ENCODE measurements at regions not wholly inside any gene's neighbourhood (a gene's known extent, or its start where the extent isn't known, plus 50 kb on each side); places are given as distances from the start of the nearest gene placed in this dataset.

DNA sequence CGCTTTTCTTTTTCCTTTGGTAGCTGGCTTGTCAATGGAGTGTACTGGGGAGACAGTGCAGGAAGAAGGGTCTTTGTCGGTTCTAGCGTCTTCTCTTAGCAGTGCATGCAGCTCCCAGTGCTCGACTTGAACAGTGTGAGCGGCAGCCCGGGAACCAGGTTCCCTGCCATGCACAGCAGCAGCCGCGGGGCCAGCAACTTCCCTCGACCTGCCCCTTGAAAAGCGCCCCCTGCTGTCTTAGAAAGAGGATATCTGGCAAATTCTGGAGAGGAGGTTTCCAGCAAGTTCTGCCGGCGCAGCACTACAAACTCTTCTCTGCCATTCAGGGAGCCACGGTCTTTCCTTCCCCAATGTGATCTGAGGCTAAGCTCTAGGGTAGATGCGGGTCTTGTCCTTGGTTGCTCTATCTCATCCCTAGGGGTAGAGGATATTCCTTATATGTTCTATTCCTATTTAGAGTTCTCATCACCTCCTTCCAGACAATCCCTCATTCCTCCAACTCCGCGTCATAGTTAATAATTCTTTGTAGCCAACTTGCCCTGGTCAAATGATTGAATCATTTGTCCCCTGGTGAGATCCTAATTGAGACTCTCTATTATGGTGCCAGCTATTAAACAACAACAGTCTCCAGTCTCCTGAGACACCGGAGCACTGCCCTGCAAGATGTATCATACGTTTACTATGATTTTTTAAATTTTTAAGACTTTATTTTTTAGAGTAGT, 451.3 kb downstream of the PMP22 start:
- DNase-seq (ENCODE audit: low read depth) = no peak

DNA sequence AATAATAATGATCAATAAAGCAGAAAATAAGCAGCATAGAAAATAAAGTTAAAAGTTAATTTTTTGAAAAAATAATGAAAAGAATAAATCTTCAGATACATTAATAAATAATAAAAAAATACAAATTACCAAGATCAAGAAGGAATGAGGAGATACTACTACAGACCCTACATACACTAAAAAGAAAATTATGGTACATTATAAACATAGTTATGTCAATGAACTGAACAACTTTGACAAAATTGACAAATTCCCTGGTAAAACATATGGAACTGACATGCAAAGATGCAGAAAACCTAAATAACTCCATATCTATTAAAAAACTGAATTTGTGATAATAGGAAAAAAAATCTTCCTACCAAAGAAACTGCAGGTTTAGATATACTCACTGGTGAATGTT, 456.7 kb downstream of the PMP22 start:
- no peak for DNase-seq (ENCODE audit: low read depth)

DNA sequence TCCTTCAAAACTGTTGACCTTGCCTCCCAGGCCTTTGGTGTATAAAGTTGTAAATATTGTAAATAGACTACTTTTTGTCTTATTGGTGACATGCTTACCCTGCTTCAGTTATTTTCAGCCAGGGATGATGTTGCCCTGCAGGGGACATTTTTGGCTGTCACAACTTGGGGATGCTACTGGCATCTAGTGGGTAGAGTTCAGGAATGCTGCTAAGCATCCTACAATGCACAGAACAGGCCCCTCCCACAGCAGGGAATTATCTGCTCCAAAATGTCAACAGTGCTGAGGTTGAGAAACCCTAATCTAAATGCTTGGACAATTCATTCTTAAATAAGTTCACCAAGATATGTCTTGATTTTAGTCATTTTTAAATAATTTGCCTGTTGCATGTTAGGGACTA, 459.8 kb downstream of the PMP22 start:
- DNase-seq (ENCODE audit: low read depth) = no peak

DNA sequence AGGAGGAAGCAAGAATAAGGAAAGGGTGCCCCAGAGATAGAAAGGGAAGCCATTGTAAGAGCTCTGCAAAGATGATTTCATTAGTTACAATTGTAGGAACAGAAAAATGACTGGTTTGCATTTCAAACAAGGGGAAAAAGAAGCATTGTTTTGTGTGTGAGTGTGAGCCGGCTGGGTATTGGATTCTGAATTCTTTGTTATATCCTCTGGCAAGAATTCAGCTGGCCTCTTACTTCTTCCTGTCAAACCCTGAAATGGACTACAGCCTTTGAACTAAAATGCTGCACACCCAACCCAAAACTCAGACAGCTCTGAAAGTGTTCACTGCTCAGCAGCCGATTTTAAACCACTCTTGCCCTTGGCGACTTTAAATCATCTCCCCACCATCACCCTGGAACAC, 461.3 kb downstream of the PMP22 start:
- DNase-seq (ENCODE audit: low read depth) = no peak

DNA sequence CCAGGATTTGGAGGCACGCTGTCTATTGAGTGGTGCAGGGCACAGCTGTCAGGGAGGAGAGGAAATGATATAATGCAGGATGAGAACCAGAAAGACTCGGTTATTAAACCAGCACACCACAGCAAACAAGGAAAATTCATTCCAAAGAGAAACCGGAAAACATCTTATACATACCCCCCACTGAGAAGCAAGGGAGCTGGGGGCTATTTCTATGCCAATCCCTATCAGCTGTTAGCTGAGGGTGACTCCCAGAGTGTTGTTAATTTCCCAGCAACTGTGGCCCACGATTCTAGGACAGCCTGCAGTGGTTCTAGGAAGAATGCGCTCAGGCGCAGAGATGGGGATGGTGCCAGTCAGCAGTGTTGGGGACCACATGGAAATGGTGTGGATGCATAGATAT, 467.3 kb downstream of the PMP22 start:
- DNase-seq (ENCODE audit: low read depth) = no peak

DNA sequence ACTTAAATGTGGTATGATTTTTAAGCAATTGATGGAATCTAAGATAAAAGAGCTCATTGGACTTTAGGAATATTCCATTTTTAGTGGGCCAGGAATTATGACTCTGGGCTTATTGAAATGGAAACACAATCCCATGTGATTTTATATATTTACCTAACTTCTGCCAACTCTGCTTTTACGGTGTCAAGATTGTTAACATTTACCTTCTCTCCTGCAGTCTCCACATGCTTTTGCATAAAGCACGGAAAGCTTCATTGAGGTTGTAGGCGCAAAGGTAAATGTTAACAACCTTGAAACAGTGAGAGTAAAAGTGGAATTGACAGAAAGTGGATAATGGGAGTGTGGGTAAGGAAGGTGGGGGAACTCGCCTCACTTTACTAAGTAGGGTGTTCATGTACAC, 468.1 kb downstream of the PMP22 start:
- DNase-seq (ENCODE audit: low read depth) = no peak

DNA sequence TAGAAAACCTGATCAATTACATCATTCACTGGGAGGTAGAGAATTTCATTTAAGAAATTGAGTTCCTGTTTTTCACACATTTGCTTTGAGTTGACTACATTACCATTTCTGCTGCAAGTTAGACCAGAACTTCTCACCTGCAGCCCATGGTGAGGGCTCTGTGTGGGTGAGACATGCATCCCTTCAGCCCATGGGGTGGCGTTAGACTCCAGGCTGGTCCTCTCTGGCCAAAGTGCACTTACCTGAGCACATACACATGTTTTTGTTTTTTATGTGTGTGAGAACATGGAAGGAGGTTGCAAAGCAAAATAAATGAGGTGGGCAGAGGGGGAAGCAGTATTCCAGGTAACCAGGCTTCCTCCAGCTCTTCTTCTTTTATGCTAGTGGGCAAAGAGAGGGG, 470.2 kb downstream of the PMP22 start:
- DNase-seq (ENCODE audit: low read depth) = no peak

DNA sequence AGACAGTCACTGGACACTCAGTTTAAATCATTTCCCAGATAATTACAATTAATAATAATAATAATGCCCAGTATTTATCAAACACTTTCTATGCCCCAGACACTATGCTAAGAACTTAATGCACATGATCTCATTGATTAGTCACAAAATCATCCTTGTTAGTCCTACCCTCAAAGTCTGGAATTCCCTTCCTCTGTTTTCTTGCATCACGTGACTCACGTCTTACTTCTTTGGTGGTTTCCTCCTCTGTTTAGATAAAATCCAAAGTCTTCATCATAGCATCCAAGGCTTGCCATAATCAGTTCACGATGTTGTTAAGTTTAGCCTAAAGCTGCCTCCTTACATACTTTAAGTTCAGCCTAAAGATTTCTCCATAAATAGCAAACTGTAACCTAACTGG, 471.9 kb downstream of the PMP22 start:
- DNase-seq (ENCODE audit: low read depth) = no peak

DNA sequence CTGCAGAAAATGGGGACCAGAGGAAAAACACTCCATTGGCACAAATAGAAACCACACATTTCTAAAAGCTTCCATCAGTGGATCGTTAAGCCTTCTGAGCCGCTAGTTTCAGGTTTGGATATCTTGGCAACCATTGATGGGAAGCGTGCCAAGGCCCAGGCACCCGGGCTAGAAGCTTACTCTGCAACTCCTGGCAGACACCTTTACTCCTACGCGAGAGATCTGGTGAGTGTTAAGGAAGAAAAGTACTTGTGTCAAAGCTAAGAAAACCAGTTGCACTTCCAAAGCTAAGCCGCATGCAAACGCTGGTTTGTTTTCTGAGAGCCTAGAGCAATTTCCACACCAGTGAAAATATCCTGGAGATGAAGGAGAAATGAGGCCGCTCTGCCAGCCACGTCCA, 472.4 kb downstream of the PMP22 start:
- DNase-seq (ENCODE audit: low read depth) = no peak

DNA sequence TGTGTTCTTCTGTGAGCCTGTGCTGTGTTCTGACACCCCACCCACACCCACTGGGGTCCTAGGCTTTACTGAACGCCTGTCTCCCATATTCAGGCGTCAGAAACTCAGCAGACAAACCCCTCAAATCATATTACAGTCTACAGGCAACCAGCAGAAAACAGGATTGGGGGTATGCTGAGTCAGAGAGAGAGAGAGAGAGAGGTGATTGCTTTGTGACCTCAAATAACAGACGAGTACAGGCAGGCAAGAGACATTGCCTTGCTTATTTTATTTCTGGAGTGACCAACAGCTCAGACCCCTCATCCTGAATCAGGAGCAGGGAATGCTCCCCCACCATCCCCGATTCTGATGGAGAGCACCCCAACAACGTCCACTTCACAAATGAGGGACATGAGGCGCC, 473.9 kb downstream of the PMP22 start:
- DNase-seq (ENCODE audit: low read depth) = no peak

DNA sequence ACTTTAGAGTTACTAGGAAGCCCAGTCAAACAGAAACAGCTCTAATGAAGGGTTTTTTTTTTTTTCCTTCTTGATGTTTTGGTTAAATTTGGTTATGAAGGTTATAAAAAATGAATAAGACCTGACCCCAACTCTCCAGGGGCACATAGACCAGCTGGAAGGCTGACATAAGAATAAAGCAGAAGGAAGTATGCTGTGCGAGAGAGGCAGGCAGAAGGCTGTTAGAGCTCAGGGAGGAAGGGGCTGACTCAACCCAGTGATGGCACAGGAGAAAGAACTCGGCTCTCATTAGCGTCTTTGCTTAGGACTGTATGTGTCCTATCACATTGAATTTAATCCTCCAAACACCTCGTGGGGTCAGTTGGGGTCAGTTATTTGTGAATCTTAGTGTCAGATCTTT, 474.6 kb downstream of the PMP22 start:
- DNase-seq (ENCODE audit: low read depth) = no peak

DNA sequence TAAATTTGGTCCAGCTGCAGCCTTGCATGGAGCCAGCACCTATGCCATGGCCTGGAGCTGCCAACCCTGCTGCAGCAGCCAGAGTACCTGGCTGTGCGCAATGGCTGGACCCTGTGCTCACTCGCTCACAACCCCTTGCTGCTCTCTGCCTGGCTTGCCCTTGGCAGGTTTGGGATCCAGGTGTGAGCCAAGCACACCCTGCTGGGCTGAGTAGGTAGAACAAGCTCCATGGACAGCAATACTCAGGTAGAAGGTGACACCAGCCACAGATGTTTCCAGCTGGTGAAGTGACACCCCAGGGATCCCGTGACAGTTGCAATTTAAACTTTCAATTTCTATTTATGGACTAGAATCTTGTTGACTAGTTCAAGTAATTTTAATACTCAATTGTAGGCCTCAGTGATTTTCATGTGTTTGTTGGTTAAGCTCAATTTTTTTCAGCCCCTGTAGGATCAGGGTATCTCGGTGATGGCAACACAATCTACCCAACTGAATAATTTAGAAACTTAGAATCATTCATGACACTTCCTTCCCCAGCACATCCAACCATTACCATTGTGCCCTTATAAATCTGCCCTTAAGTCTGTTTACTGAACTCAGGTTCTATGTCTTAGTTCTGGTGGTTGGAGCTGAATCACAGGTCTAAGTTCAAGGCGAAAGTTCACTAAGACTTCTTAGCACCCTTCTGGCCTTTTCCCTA, 480.0 kb downstream of the PMP22 start:
- DNase-seq (ENCODE audit: low read depth) = no peak

DNA sequence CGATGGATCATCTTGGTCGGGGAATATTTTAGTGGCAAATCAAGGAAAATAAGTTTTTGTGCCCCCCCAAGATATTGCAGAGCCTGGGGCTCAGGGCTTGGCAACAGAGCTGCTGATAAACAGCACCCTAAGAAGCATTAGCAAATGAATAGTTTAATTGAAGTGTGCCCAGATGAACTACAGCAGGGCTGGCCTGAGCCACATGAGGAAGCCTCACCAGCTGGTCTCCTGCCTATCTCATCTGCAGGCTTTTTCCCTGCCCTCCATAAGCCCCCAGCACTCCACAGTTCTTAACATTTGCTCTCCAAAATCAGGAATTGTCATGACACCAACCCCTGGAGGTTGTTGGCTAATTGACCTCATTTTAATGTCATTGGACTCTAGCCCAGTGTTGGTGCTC, 480.2 kb downstream of the HS3ST3B1 start:
- no peak for DNase-seq (ENCODE audit: low read depth)

DNA sequence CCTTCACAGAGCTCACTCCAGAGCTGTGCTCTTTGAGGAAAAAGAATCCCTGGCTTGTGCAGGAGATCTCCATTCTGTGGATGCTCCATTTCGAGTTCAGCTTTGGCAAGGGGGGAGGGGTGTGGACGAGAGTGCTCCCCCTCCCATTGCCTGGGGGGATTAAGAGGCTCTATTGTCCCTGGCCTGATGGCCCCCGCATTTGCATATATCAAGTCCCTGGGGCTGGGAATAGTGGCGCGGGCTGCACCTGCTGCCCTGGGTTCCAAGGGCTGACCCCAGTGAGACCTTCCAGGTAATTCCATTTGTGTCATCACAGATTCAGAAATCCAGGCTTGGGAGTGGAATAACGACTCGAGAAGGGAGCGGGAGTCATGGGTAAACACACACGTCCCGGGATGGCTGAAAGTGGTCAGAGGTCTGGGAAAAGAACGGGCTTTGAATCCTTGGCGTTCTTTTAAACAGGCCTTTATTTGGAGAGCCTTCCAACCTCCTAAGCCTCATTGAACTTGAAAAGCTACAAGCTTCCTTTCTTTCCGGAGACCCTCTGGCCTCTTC, 479.3 kb downstream of the HS3ST3B1 start:
- no peak for DNase-seq (ENCODE audit: low read depth)

DNA sequence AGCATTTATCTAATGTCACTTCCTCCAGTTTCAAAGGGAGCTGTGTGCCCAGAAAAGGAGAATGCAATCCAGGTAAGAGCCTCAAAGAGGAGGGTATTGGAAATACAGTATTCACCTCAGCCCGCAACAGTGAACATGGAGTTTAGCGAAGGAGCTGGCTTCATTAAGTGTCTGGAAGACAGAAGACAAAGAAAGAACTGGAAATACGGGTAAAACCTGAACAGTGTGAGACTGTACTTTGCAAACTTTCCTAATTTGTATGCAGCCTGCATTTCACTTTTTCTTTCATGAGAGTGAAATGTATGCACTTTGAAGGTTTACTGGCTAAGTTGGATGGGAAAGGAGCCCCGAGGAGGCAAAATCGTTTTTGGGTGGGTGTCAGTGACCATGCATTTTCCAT, 478.4 kb downstream of the HS3ST3B1 start:
- no peak for DNase-seq (ENCODE audit: low read depth)

DNA sequence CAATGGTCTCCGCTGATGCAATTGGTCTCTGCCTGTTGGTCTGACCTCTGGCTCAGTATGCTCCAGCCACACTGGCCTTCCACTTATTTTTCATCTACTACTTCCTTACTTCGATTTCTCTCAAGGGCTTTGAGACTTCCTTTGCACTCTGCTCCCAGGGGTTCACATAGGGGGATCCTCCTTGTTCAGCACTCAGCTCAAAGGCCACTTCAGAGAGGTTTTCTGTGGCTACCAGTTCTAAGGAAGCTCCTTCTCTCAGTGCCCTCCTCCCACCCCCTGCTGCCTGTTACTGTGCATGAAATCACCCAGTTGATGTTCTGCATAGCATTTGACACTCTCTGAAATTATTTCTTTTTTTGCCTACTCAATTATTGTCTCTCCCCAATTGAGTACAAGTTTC, 476.4 kb downstream of the HS3ST3B1 start:
- no peak for DNase-seq (ENCODE audit: low read depth)

DNA sequence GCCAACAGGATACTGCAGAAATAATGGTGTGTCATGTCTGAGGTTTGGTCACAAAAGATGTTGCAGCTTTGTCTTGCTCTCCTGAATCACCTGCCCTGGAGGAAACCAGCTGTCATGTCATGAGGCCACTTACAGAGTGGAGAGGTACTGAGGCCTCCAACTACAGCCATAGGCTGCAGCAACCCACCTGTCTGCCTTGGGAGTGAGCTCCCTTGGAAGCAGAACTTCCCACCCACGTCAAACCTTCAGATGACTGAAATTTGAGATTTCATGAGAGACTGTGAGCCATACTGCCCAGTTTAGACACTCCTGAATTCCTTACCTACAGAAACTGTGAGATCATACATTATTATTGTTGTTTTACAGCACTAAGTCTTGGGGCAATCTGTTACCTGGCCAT, 475.9 kb downstream of the HS3ST3B1 start:
- DNase-seq (ENCODE audit: low read depth) = no peak

DNA sequence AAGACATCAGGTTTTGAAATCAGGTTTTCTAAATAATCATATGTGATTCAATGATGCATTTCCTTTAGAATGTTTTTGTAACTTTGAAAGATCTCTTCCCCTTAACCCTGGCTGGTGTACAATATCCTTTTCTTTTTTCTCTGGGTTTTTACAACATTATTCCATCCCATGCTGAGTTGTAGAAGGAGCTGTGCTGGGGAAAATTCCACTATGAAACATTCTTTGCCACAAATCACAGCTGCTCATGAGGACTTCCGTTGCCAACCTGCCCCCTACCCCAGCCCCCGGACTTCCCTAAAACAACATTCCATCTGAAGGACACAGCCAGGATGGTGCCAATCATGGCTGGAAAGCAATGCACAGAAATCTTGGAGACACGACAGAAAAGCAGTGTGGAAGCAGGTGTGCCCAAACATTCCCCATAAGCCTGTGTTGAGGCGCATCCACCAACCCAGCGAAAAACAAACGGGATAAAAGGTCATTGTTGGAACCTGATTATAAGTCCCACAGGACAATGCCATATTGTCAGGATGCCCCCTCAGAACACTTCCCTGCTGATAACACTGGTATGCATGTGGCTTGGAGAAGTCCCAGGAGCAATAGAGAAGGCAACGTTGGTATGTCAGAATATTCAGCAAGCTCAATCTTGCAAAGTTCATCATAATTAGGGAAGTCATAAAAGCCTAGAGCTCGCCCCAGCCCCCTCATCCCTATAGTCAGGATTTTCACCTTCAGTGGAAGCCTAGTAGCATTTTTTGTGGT, 475.0 kb downstream of the HS3ST3B1 start:
- no peak for DNase-seq (ENCODE audit: low read depth)

DNA sequence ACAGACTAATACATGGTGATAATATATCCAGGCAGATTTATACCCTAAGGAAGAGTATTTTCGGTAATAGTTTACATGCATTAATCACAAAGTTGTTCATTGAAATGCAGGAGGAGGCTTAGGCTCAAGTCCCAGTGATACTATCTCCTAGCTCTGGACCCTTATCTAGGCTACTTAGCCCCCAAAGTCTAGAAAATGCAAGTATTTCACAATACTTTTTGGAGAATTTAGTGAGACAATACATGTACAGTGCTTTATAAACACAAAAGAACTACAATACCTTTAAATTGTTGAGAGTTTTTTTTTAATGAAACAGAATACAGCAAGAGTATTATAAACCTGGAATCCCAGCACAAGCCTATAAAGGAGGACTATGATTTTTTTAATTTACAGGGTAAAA, 473.9 kb downstream of the HS3ST3B1 start:
- DNase-seq (ENCODE audit: low read depth) = no peak

DNA sequence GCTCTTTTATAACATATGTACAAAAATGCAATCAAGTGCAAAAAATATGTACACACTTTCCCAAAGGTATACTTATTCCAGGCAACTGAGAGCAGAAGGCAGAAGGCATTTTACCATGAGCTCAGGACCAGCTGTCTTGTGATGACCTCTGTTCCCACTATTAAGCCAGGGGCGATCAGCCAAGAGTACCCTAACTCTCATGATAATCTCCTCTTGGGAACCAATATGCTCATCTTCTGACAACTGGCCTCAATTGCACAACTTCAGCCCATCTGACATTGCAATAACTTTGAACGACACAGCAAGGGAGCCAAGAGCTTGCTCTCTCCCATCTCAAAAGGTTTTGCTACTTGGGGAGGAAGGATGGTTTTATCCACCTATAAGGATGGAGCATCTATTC, 471.9 kb downstream of the HS3ST3B1 start:
- no peak for DNase-seq (ENCODE audit: low read depth)

DNA sequence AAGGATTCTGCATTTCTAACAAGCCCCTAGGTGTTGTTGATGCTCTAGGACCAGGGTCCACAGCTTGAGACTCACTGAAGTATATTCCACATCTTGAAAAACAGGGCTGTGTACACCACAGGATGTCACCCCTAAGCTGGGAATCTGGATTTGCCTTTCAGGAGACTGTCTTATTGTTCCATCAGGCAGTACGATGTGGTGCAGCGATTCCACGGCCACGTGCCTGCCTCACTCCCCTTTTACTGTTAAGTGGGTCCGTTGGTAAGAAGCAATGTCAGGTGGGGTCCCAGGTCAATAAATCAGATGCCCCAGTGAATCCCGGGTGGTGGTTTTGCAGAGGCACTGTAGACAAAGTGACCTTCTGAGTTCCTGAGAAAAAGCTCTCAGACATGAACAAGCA, 470.7 kb downstream of the HS3ST3B1 start:
- DNase-seq (ENCODE audit: low read depth) = no peak

DNA sequence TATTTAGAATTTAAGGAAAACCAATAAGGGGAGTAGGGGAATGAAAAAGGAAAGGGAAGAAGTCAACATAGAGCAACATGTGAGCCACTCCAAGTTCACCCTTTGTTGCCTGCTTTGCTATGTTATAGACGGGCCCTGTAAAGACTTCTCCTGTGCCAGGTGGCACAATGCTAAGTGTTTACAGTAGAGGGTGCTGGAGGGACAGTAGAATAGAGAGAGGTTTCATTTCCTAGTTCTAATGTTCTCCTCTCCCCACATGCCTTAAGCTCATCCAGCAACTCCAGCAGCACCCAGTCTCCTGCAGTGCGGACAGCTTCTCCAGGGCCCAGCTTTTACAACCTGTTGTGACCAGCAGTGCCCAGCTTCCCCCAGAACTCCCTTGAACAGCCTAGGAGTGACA, 468.0 kb downstream of the HS3ST3B1 start:
- DNase-seq (ENCODE audit: low read depth) = no peak

Measured in activated gamma-delta T cell treated with anti-CD3 and anti-CD28 coated beads, Interleukin-2, amount 50 U/mL, for 16 hours (primary cell).